Mesenchymal stem cell (in vitro differentiated cells and primary cell): ENCODE measurements at regions not wholly inside any gene's neighbourhood (a gene's known extent, or its start where the extent isn't known, plus 50 kb on each side); places are given as distances from the start of the nearest gene placed in this dataset.

ENCODE experiments used
- DNase-seq: peaks from one replicate; pipeline ENCODE4 v3.0.0-alpha.2; 2013
- H2AFZ ChIP-seq: one replicate; pipeline ENCODE4 v1.6.1; 2013; ENCODE audit warnings: low read depth, mild to moderate bottlenecking, control low read depth, inconsistent platforms, low read length, moderate library complexity
- H2AK5ac ChIP-seq: 2 replicates; pipeline ENCODE4 v1.6.1; 2013; ENCODE audit warnings: low read length, moderate library complexity, mild to moderate bottlenecking, inconsistent platforms; ENCODE audit not compliant: severe bottlenecking
- H2BK120ac ChIP-seq: one replicate; pipeline ENCODE4 v1.6.1; 2013; ENCODE audit warnings: low read depth, mild to moderate bottlenecking, inconsistent platforms, low read length, moderate library complexity
- H2BK12ac ChIP-seq, 2 experiments: one replicate each; pipeline ENCODE4 v1.6.1; 2013; ENCODE audit warnings: inconsistent platforms in 2 of 2, low read length in 2 of 2, mild to moderate bottlenecking in 2 of 2, moderate library complexity in 2 of 2, control low read depth in 1 of 2
- H2BK15ac ChIP-seq: one replicate; pipeline ENCODE4 v1.6.1; 2013; ENCODE audit warnings: mild to moderate bottlenecking, low read depth, inconsistent platforms; ENCODE audit not compliant: poor library complexity, severe bottlenecking
- H2BK5ac ChIP-seq: 2 replicates; pipeline ENCODE4 v1.6.1; 2013; ENCODE audit warnings: low read depth, mild to moderate bottlenecking, low read length, control low read depth, inconsistent platforms; ENCODE audit not compliant: poor library complexity, severe bottlenecking
- H3K14ac ChIP-seq, 2 experiments: one replicate each; pipeline ENCODE4 v1.6.1; 2013; ENCODE audit warnings: inconsistent platforms in 2 of 2, low read length in 2 of 2, control low read depth in 1 of 2, mild to moderate bottlenecking in 1 of 2, moderate library complexity in 1 of 2
- H3K18ac ChIP-seq, 2 experiments: one replicate each; pipeline ENCODE4 v1.6.1; 2013; ENCODE audit warnings: inconsistent platforms in 2 of 2, low read length in 2 of 2, control low read depth in 1 of 2, low read depth in 1 of 2, mild to moderate bottlenecking in 1 of 2
- H3K23ac ChIP-seq, 2 experiments: one replicate each; pipeline ENCODE4 v1.6.1; 2013; ENCODE audit warnings: inconsistent platforms in 2 of 2, low read length in 2 of 2, mild to moderate bottlenecking in 2 of 2, moderate library complexity in 2 of 2, control low read depth in 1 of 2
- H3K27ac ChIP-seq: 2 replicates; pipeline ENCODE4 v1.5.1; 2013; ENCODE audit warnings: mild to moderate bottlenecking, moderate library complexity, low read length, control low read depth, inconsistent platforms; ENCODE audit not compliant: poor library complexity, severe bottlenecking
- H3K27me3 ChIP-seq, 2 experiments: 2 replicates each; pipeline versions ENCODE4 v1.6.1 to v1.7.0; 2013; ENCODE audit warnings: low read length in 2 of 2, mild to moderate bottlenecking in 2 of 2, moderate library complexity in 2 of 2, control low read depth in 1 of 2, inconsistent platforms in 1 of 2; ENCODE audit not compliant: control insufficient read depth in 1 of 2, insufficient read depth in 1 of 2
- H3K36me3 ChIP-seq, 2 experiments: 2 replicates each; pipeline versions ENCODE4 v1.6.1 to v1.7.0; 2013; ENCODE audit warnings: low read length in 2 of 2, control low read depth in 1 of 2, inconsistent platforms in 1 of 2, low read depth in 1 of 2, mild to moderate bottlenecking in 1 of 2; ENCODE audit not compliant: insufficient read depth in 2 of 2, control insufficient read depth in 1 of 2
- H3K4ac ChIP-seq, 2 experiments: one replicate each; pipeline ENCODE4 v1.6.1; 2013; ENCODE audit warnings: inconsistent platforms in 2 of 2, low read length in 2 of 2, mild to moderate bottlenecking in 2 of 2, moderate library complexity in 2 of 2, control low read depth in 1 of 2, low read depth in 1 of 2
- H3K4me1 ChIP-seq: 2 replicates; pipeline ENCODE4 v1.6.1; 2013; ENCODE audit warnings: low read depth, low read length, control low read depth; ENCODE audit not compliant: control insufficient read depth, insufficient read depth
- H3K4me2 ChIP-seq: 2 replicates; pipeline ENCODE4 v1.6.1; 2013; ENCODE audit warnings: low read length, mild to moderate bottlenecking, inconsistent platforms; ENCODE audit not compliant: poor library complexity, severe bottlenecking
- H3K4me3 ChIP-seq, 2 experiments: 2 replicates each; pipeline versions ENCODE4 v1.5.1 to v1.7.0; 2013; ENCODE audit warnings: low read length in 2 of 2, mild to moderate bottlenecking in 2 of 2, control low read depth in 1 of 2, low read depth in 1 of 2; ENCODE audit not compliant: insufficient read depth in 1 of 2
- H3K79me1 ChIP-seq: replicated peaks from 2 replicates; pipeline ENCODE4 v1.6.1; 2013; ENCODE audit warnings: mild to moderate bottlenecking, control low read depth, low read length, inconsistent platforms; ENCODE audit not compliant: poor library complexity, severe bottlenecking
- H3K9ac ChIP-seq: 2 replicates; pipeline ENCODE4 v1.7.0; 2013; ENCODE audit warnings: mild to moderate bottlenecking, low read length, moderate library complexity
- H3K9me3 ChIP-seq: 2 replicates; pipeline ENCODE4 v1.7.0; 2013; ENCODE audit warnings: mild to moderate bottlenecking, low read length; ENCODE audit not compliant: control insufficient read depth
- H4K8ac ChIP-seq: one replicate; pipeline ENCODE4 v1.6.1; 2013; ENCODE audit warnings: inconsistent platforms, mild to moderate bottlenecking, low read length, moderate library complexity
- H4K91ac ChIP-seq: one replicate; pipeline ENCODE4 v1.6.1; 2013; ENCODE audit warnings: mild to moderate bottlenecking, low read length, inconsistent platforms
- WGBS: methylation state at CpG from one replicate; pipeline ENCODE4 v1.1.7; 2013; ENCODE audit warnings: mixed read lengths; 5-methylcytosine and 5-hydroxymethylcytosine counted together

DNA sequence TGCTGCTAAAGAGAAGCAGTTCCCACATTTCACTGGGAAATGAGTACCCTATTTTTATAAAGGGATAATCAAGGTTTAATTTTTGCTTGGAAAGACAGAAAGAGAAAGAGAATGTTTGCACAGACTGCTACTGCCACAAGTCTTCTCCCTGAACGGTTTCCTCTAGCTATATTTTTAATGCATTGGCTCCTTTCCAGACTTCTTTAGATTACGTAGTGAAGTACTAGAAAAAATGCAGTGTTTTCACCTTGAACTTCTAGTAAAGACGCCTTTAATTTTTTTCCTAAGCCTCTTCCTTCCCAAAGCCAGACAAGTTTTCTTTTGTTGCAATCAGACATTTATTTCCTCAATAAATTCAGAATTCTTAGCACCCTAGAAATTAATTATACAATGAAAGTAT, 248.3 kb upstream of the CCDC54 start:
- no peak overlapping the region for H3K18ac ChIP-seq

DNA sequence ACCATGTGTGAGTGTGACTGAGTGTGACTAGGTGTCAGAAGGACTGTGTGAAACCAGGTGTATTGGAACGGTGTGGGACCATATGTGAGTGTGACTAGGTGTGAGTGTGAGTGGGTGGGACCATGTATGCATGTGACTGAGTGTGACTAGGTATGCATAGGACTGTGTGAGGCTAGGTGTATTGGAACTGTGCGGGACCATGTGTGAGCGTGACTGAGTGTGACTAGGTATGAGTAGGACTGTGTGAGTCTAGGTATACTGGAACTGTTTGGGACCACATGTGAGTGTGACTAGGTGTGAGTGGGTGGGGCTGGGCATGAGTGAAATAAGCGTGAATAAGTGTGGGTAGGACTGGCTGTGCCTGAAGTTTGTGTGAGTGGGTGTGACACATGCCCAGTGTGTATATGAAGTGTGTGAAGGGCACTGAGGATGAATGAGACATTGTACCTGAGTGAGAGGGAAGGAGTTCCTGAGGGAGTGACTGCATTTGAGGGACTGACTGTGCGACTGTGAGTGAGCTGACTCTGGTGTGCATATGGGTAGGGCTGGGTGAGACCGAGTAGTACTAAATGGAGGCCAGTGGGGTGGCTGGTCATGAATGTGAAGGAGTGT, 247.0 kb upstream of the CCDC54 start:
- 94% methylated on average over 6 of the region's 6 CpGs for WGBS
- Histone ChIP-seq H2AK5ac (no peak overlapping the region), H3K79me1 (no peaks in the 10 kb centered on the region), H3K27ac (no peak overlapping the region), H2BK15ac (no peak overlapping the region), H2AFZ (no peak overlapping the region), H2BK120ac (no peak overlapping the region), H4K91ac (no peak overlapping the region), H3K4me3 (no peak overlapping the region), H2BK5ac (no peak overlapping the region), H3K18ac (no peak overlapping the region), H3K4me1 (no peaks in the 10 kb centered on the region), H3K9me3 (peaks cover 3% of the 10 kb centered on the region), H3K23ac (no peak overlapping the region), H3K4me2 (no peak overlapping the region), H4K8ac (no peak overlapping the region), H3K27me3 (no peaks in the 10 kb centered on the region), H3K36me3 (no peaks in the 10 kb centered on the region), H3K9ac (no peak overlapping the region), H2BK12ac (no peak overlapping the region), H3K14ac (no peak overlapping the region), H3K4ac (no peak overlapping the region)
- DNase-seq = no peak

More for the DNA sequence above, 248.3 kb upstream of the CCDC54 start:
- Histone ChIP-seq H3K4me2 (no peak overlapping the region), H2BK12ac (no peak overlapping the region), H3K4ac (no peak overlapping the region), H4K91ac (no peak overlapping the region), H3K27ac (no peak overlapping the region), H3K36me3 (no peaks in the 10 kb centered on the region), H2AFZ (no peak overlapping the region), H3K9ac (no peak overlapping the region), H3K4me1 (no peaks in the 10 kb centered on the region), H2BK120ac (no peak overlapping the region), H2AK5ac (no peak overlapping the region), H2BK5ac (no peak overlapping the region), H3K14ac (no peak overlapping the region), H3K4me3 (no peak overlapping the region), H3K79me1 (no peaks in the 10 kb centered on the region), H3K27me3 (no peaks in the 10 kb centered on the region), H2BK15ac (no peak overlapping the region), H3K9me3 (peaks cover 3% of the 10 kb centered on the region), H4K8ac (no peak overlapping the region), H3K23ac (no peak overlapping the region)
- no peak for DNase-seq
- 85% methylated on average over 3 of the region's 3 CpGs for WGBS

DNA sequence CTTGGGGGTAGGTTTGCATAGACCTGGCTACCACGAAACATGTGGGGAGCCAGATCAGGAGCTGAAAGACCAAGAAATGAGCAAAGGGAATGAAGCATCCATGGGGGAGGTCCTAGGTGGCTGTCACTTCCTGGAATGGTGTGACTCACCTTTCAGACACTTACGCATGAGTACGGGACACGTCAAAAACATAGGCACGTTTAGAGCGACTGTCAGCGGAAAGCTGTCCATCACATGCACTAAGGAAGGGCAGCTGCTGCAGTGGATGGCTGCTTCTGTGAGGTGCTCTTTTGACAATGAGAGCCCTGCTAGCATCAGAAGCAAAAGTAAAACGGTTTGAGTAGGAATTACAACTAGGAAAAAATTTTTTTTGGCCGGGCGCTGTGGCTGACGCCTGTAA, 244.6 kb upstream of the CCDC54 start:
- no peak overlapping the region for H2AK5ac ChIP-seq
- no peak overlapping the region for H3K4ac ChIP-seq
- DNase-seq = no peak
- no peaks in the 10 kb centered on the region for H3K79me1 ChIP-seq
- no peak overlapping the region for H4K91ac ChIP-seq
- H3K27me3 ChIP-seq = no peaks in the 10 kb centered on the region
- H2AFZ ChIP-seq = no peak overlapping the region
- H2BK15ac ChIP-seq = no peak overlapping the region
- no peak overlapping the region for H3K23ac ChIP-seq
- H4K8ac ChIP-seq = no peak overlapping the region
- H3K4me2 ChIP-seq = no peak overlapping the region
- peaks cover 3% of the 10 kb centered on the region for H3K9me3 ChIP-seq
- no peak overlapping the region for H3K4me3 ChIP-seq
- no peak overlapping the region for H2BK12ac ChIP-seq
- no peak overlapping the region for H2BK5ac ChIP-seq
- no peak overlapping the region for H3K27ac ChIP-seq
- no peak overlapping the region for H2BK120ac ChIP-seq
- no peaks in the 10 kb centered on the region for H3K36me3 ChIP-seq
- H3K14ac ChIP-seq = no peak overlapping the region
- H3K18ac ChIP-seq = no peak overlapping the region
- no peak overlapping the region for H3K9ac ChIP-seq
- WGBS = 85% methylated on average over 11 of the region's 11 CpGs
- no peaks in the 10 kb centered on the region for H3K4me1 ChIP-seq

DNA sequence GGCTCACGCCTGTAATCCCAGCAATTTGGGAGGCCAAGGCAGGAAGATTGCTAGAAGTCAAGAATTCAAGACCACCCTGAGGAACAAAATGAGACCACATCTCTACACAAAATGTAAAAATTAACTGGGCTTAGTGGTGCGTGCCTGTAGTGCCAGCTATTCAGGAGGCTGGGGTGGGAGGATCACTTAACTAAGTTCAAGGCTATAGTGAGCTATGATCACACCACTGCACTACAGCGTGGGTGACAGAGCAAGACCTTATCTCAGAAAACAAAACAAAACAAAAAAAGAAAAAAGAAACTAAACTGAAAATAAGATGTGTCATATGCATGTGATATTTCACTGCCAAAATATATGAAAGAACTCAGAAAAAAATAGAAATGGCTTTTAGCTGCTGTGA, 243.3 kb upstream of the CCDC54 start:
- Histone ChIP-seq H3K4ac (no peak overlapping the region), H3K4me3 (no peak overlapping the region), H2AK5ac (no peak overlapping the region), H3K27ac (no peak overlapping the region), H3K36me3 (no peaks in the 10 kb centered on the region), H2AFZ (no peak overlapping the region), H3K18ac (no peak overlapping the region), H2BK120ac (no peak overlapping the region), H4K91ac (no peak overlapping the region), H3K23ac (no peak overlapping the region), H2BK15ac (no peak overlapping the region), H2BK12ac (no peak overlapping the region), H3K27me3 (no peaks in the 10 kb centered on the region), H3K4me1 (no peaks in the 10 kb centered on the region), H3K79me1 (no peaks in the 10 kb centered on the region), H2BK5ac (no peak overlapping the region), H3K4me2 (no peak overlapping the region), H3K9me3 (no peaks in the 10 kb centered on the region), H4K8ac (no peak overlapping the region), H3K9ac (no peak overlapping the region), H3K14ac (no peak overlapping the region)
- no peak for DNase-seq
- WGBS = no CpG with 5 or more reads among the region's 3 CpGs
